ENCODE measurements at regions not wholly inside any gene's neighbourhood (a gene's known extent, or its start where the extent isn't known, plus 50 kb on each side); places are given as distances from the start of the nearest gene placed in this dataset.

DNA sequence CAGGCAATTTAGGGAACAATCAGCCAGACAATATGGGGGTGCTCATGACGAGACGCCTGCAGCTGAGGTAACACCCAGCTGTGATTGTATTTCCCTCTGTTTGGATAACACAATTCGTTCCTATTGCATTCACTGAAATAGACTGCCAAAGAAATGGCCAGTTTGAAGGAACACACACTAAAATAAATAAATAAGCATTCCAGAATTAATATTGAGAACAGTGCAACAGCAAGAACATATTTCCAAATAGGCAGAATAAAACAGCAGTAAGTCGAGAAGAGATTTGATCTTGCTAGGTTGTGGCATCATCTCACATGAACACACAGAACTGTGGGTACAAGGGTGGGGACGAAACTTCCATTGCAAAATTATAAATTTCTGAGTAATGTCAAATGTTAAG is 133.5 kb upstream of the FAM47B start:
- Histone ChIP-seq H3K27ac (ENCODE audit: extremely low read depth, low read depth, low read length) (no peak overlapping the region), H3K4me1 (ENCODE audit: control insufficient read depth, insufficient read depth, low read length) (no peaks in the 10 kb centered on the region), H3K36me3 (ENCODE audit: control insufficient read depth in 2 of 2, insufficient read depth in 1 of 2, low read length in 2 of 2) (no peaks in the 10 kb centered on the region), H3K9me3 (ENCODE audit: control insufficient read depth, insufficient read depth, low read depth, low read length) (no peaks in the 10 kb centered on the region), H3K4me3 (ENCODE audit: low read depth, low read length) (no peak overlapping the region)
- no peak for TF ChIP-seq PRDM1 (tag by site-specific recombination; IDR thresholded peaks at IDR 0.05)
- TF ChIP-seq ZNF37A (tag by site-specific recombination; IDR thresholded peaks at IDR 0.05): no peak
- no peak for TF ChIP-seq ZNF2 (tag by site-specific recombination; IDR thresholded peaks at IDR 0.05)
- TF ChIP-seq ZNF544 (tag by site-specific recombination; IDR thresholded peaks at IDR 0.05): no peak
- TF ChIP-seq, protein P1, sequence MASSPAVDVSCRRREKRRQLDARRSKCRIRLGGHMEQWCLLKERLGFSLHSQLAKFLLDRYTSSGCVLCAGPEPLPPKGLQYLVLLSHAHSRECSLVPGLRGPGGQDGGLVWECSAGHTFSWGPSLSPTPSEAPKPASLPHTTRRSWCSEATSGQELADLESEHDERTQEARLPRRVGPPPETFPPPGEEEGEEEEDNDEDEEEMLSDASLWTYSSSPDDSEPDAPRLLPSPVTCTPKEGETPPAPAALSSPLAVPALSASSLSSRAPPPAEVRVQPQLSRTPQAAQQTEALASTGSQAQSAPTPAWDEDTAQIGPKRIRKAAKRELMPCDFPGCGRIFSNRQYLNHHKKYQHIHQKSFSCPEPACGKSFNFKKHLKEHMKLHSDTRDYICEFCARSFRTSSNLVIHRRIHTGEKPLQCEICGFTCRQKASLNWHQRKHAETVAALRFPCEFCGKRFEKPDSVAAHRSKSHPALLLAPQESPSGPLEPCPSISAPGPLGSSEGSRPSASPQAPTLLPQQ (tag by site-specific recombination; IDR thresholded peaks at IDR 0.05): no peak
- TF ChIP-seq HOXA7 (CRISPR knock-in tag; IDR thresholded peaks at IDR 0.05; ENCODE audit: borderline replicate concordance): no peak
- POLR2A ChIA-PET: no interaction called here
- CTCF ChIA-PET: no interaction called here

DNA sequence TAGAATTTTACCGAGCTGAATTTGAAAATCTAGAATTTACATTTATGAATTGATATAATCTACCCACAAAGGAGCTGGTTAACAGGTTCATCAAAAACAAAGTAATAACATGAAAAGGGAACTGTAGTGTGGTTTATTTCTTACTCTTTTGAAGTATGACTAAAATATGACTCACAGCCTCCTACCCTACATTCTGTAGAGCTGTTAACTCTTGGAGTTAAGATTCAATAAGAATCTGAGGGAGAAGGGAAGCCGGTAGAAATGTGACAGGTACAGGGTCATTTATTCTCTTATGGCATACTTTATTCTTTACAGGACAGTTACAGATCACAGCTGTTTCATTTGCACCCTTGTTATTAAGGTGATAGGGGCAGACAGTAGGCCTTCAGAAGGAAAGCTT is 132.2 kb upstream of the FAM47B start:
- ChIA-PET CTCF (interaction anchor here (0.6 kb wide), 2 partner anchors 423 to 1485 kb away, joined by 3 read pairs; no protein-coding TSS in a partner anchor), POLR2A (no interaction called here)
- no peaks in the 10 kb centered on the region for H3K36me3 ChIP-seq (ENCODE audit: control insufficient read depth in 2 of 2, insufficient read depth in 1 of 2, low read length in 2 of 2)
- no peaks in the 10 kb centered on the region for H3K4me1 ChIP-seq (ENCODE audit: control insufficient read depth, insufficient read depth, low read length)
- TF ChIP-seq, protein P2, sequence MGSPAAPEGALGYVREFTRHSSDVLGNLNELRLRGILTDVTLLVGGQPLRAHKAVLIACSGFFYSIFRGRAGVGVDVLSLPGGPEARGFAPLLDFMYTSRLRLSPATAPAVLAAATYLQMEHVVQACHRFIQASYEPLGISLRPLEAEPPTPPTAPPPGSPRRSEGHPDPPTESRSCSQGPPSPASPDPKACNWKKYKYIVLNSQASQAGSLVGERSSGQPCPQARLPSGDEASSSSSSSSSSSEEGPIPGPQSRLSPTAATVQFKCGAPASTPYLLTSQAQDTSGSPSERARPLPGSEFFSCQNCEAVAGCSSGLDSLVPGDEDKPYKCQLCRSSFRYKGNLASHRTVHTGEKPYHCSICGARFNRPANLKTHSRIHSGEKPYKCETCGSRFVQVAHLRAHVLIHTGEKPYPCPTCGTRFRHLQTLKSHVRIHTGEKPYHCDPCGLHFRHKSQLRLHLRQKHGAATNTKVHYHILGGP (tag by site-specific recombination; IDR thresholded peaks at IDR 0.05): no peak
- TF ChIP-seq ZNF677 (tag by site-specific recombination; IDR thresholded peaks at IDR 0.05) (no peak), ZNF146 (tag by site-specific recombination; IDR thresholded peaks at IDR 0.05) (no peak), PRDM1 (tag by site-specific recombination; IDR thresholded peaks at IDR 0.05) (no peak), ZNF843 (tag by site-specific recombination; IDR thresholded peaks at IDR 0.05) (no peak), ZNF530 (tag by site-specific recombination; IDR thresholded peaks at IDR 0.05; ENCODE audit: low read depth) (no peak), ZNF302 (tag by site-specific recombination; IDR thresholded peaks at IDR 0.05; ENCODE audit: low read depth) (no peak), RBAK (tag by site-specific recombination; IDR thresholded peaks at IDR 0.05) (no peak), ZNF19 (tag by site-specific recombination; IDR thresholded peaks at IDR 0.05; ENCODE audit: low read depth) (no peak), ZNF391 (tag by site-specific recombination; IDR thresholded peaks at IDR 0.05; ENCODE audit: borderline replicate concordance, low read depth) (no peak), ZNF335 (tag by site-specific recombination; conservative IDR thresholded peaks at IDR 0.05) (no peak), ZNF791 (tag by site-specific recombination; IDR thresholded peaks at IDR 0.05) (no peak), IKZF3 (tag by site-specific recombination; IDR thresholded peaks at IDR 0.05) (no peak), HOXA7 (CRISPR knock-in tag; IDR thresholded peaks at IDR 0.05; ENCODE audit: borderline replicate concordance) (no peak), TRIM28 (IDR thresholded peaks at IDR 0.05; ENCODE audit: borderline replicate concordance, low read length) (no peak), HOXC10 (CRISPR knock-in tag; IDR thresholded peaks at IDR 0.05) (no peak)
- TF ChIP-seq, protein P3, sequence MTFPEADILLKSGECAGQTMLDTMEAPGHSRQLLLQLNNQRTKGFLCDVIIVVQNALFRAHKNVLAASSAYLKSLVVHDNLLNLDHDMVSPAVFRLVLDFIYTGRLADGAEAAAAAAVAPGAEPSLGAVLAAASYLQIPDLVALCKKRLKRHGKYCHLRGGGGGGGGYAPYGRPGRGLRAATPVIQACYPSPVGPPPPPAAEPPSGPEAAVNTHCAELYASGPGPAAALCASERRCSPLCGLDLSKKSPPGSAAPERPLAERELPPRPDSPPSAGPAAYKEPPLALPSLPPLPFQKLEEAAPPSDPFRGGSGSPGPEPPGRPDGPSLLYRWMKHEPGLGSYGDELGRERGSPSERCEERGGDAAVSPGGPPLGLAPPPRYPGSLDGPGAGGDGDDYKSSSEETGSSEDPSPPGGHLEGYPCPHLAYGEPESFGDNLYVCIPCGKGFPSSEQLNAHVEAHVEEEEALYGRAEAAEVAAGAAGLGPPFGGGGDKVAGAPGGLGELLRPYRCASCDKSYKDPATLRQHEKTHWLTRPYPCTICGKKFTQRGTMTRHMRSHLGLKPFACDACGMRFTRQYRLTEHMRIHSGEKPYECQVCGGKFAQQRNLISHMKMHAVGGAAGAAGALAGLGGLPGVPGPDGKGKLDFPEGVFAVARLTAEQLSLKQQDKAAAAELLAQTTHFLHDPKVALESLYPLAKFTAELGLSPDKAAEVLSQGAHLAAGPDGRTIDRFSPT (tag by site-specific recombination; IDR thresholded peaks at IDR 0.05): no peak
- TF ChIP-seq, protein P4, sequence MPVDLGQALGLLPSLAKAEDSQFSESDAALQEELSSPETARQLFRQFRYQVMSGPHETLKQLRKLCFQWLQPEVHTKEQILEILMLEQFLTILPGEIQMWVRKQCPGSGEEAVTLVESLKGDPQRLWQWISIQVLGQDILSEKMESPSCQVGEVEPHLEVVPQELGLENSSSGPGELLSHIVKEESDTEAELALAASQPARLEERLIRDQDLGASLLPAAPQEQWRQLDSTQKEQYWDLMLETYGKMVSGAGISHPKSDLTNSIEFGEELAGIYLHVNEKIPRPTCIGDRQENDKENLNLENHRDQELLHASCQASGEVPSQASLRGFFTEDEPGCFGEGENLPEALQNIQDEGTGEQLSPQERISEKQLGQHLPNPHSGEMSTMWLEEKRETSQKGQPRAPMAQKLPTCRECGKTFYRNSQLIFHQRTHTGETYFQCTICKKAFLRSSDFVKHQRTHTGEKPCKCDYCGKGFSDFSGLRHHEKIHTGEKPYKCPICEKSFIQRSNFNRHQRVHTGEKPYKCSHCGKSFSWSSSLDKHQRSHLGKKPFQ (tag by site-specific recombination; IDR thresholded peaks at IDR 0.05): no peak
- no peak overlapping the region for H3K27ac ChIP-seq (ENCODE audit: extremely low read depth, low read depth, low read length)
- no peak overlapping the region for H3K4me3 ChIP-seq (ENCODE audit: low read depth, low read length)
- H3K9me3 ChIP-seq (ENCODE audit: control insufficient read depth, insufficient read depth, low read depth, low read length): no peaks in the 10 kb centered on the region
